ENCODE measurements at regions not wholly inside any gene's neighbourhood (a gene's known extent, or its start where the extent isn't known, plus 50 kb on each side); places are given as distances from the start of the nearest gene placed in this dataset.

DNA sequence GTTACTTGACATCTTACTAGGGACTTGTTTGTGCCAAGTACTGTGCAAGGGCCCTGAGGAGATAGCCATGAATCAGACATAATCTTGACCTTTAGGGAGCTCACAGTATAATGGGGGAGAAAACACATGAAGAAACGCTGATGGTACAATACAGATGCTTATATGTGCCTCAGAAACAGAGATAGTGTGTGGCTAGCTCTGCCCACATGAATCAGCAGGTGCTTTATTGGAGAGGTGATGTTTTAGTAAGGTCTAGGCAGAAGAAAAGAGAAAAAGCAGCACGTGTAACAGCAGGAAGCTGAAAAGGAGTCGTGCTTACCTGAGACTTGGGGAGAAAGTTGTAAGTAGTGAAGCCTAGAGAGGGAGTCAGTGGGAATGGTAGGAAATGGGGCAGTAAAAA, 60.6 kb upstream of the LMO4 start:
- CTCF ChIA-PET (ENCODE audit: partially characterized antibody) = interaction anchor here (1.0 kb wide), 1 partner anchor 137 kb away, joined by 3 read pairs; no protein-coding TSS in a partner anchor
- H2BK5ac ChIP-seq (ENCODE audit: low read depth, low read length) = no peak overlapping the region
- no peak overlapping the region for H3K14ac ChIP-seq (ENCODE audit: insufficient read length)
- no peak overlapping the region for H2AK5ac ChIP-seq (ENCODE audit: low read depth, low read length)
- no peak overlapping the region for H3K4ac ChIP-seq (replicated peaks; ENCODE audit: insufficient read length, low read depth, low read length)
- no peaks in the 10 kb centered on the region for H3K9me3 ChIP-seq (ENCODE audit: insufficient read depth in 2 of 2, low read depth in 1 of 2, low read length in 1 of 2)
- no peaks in the 10 kb centered on the region for H3K27me3 ChIP-seq (replicated peaks in 1 of 4; ENCODE audit: control insufficient read depth in 3 of 4, extremely low read depth in 1 of 4, insufficient read depth in 3 of 4, low read length in 3 of 4)
- no peak overlapping the region for H4K5ac ChIP-seq (ENCODE audit: insufficient read length, low read depth, low read length)
- no peaks in the 10 kb centered on the region; a peak in 1 of 7 replicates for H3K4me1 ChIP-seq (replicated peaks in 1 of 4; ENCODE audit: control insufficient read depth in 3 of 4, insufficient read depth in 4 of 4, low read length in 3 of 4)
- TF ChIP-seq CBX8 (IDR thresholded peaks at IDR 0.05; ENCODE audit: borderline replicate concordance, low read depth, low read length) = no peak
- TF ChIP-seq POLR2A (IDR thresholded peaks at IDR 0.05; ENCODE audit: control extremely low read depth in 1 of 2, low read depth in 2 of 2, low read length in 2 of 2) = no peak
- TF ChIP-seq, protein P1, sequence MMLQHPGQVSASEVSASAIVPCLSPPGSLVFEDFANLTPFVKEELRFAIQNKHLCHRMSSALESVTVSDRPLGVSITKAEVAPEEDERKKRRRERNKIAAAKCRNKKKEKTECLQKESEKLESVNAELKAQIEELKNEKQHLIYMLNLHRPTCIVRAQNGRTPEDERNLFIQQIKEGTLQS (IDR thresholded peaks at IDR 0.05; ENCODE audit: insufficient read depth, low read depth, low read length) = no peak
- TF ChIP-seq TAF7 (optimal IDR thresholded peaks at IDR 0.05; ENCODE audit: borderline replicate concordance, low read depth, low read length) = no peak
- no peak for TF ChIP-seq RXRA (IDR thresholded peaks at IDR 0.05; ENCODE audit: insufficient read depth, low read depth, low read length)
- TF ChIP-seq EGR1 (IDR thresholded peaks at IDR 0.05; ENCODE audit: borderline replicate concordance, low read depth, low read length) = no peak
- no peak for TF ChIP-seq SIRT6 (IDR thresholded peaks at IDR 0.05; ENCODE audit: low read length)
- no peak overlapping the region for H2BK120ac ChIP-seq (replicated peaks; ENCODE audit: low read depth, low read length)
- H3K36me3 ChIP-seq (ENCODE audit: control insufficient read depth in 2 of 4, insufficient read depth in 4 of 4, low read length in 3 of 4) = no peaks in the 10 kb centered on the region
- no peak overlapping the region for H2AFZ ChIP-seq (ENCODE audit: low read length)
- H4K8ac ChIP-seq (ENCODE audit: extremely low read depth, insufficient read depth, low read length) = no peak overlapping the region
- POLR2A ChIA-PET (ENCODE audit: partially characterized antibody) = no interaction called here
- H3K79me1 ChIP-seq (ENCODE audit: low read depth, low read length) = no peaks in the 10 kb centered on the region; the same call in 1 of the 2 replicates
- H3K4me3 ChIP-seq (ENCODE audit: extremely low read depth in 1 of 4, insufficient read depth in 2 of 4, low read depth in 3 of 4, low read length in 4 of 4) = no peak overlapping the region
- no peaks in the 10 kb centered on the region for H3K79me2 ChIP-seq (ENCODE audit: control insufficient read depth in 1 of 2, insufficient read depth in 2 of 2, low read length in 2 of 2)
- H4K91ac ChIP-seq (replicated peaks; ENCODE audit: insufficient read length, low read length) = no peak overlapping the region
- 88% methylated on average over 3 of the region's 3 CpGs; no CpG with 5 or more reads in 1 of the 2 experiments for WGBS, 2 experiments (ENCODE audit: extremely low coverage in 1 of 2, insufficient coverage in 1 of 2, insufficient read length in 1 of 2, insufficient replicate concordance in 2 of 2, low coverage in 1 of 2, low lambda C conversion rate in 2 of 2, missing lambda C conversion rate in 1 of 2)
- no peak for FAIRE-seq
- no peak overlapping the region for H2BK12ac ChIP-seq (ENCODE audit: low read depth, low read length)
- no peak overlapping the region for H3K56ac ChIP-seq (replicated peaks; ENCODE audit: insufficient read length, low read depth, low read length)
- H4K20me1 ChIP-seq (replicated peaks in 1 of 2; ENCODE audit: control insufficient read depth in 1 of 2, insufficient read depth in 2 of 2, low read length in 2 of 2) = no peaks in the 10 kb centered on the region
- H3K18ac ChIP-seq (ENCODE audit: extremely low read depth, low read length) = no peak overlapping the region
- no peak overlapping the region for H3K27ac ChIP-seq (ENCODE audit: low read depth, low read length)
- no peak overlapping the region for H2BK20ac ChIP-seq (ENCODE audit: low read length)
- H3K4me2 ChIP-seq (ENCODE audit: insufficient read depth in 1 of 2, low read depth in 2 of 2, low read length in 2 of 2) = no peak overlapping the region
- no peak for DNase-seq (ENCODE audit: low read depth in 1 of 2, low spot score in 2 of 2)
- H3K23ac ChIP-seq (ENCODE audit: insufficient read length) = no peak overlapping the region
- no peaks in the 10 kb centered on the region for H3K23me2 ChIP-seq (ENCODE audit: low read depth, low read length)
- H2BK15ac ChIP-seq (ENCODE audit: low read length) = no peak overlapping the region
- no peak overlapping the region for H3K9ac ChIP-seq (replicated peaks in 1 of 4; ENCODE audit: extremely low read depth in 1 of 4, low read depth in 3 of 4, low read length in 3 of 4)
